ENCODE measurements at regions not wholly inside any gene's neighbourhood (a gene's known extent, or its start where the extent isn't known, plus 50 kb on each side); places are given as distances from the start of the nearest gene placed in this dataset.
"Not testable (repeated sequence)": the region's sequence is repeated elsewhere in the genome, so short reads cannot be mapped to it uniquely, and the experiment has no call there.

DNA sequence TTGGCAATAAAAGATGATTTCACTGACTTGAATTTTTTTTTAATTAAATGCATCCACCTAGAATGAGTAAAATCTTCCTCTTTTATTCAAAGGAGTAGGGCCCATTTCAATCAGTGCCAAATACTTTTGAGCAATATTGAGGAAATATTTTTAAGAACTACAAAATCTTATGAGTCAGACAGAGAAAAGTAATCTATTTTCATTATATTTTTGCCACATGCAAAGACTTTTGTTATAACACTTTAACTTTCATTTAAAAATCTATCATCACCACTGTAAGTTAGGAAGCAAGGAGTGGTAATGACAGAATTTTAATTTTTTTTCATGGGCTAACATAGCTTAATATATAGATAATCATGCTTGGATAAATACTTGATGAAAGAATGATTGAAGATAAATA is 345.2 kb upstream of the KITLG start:
- DNase-seq: no peak

DNA sequence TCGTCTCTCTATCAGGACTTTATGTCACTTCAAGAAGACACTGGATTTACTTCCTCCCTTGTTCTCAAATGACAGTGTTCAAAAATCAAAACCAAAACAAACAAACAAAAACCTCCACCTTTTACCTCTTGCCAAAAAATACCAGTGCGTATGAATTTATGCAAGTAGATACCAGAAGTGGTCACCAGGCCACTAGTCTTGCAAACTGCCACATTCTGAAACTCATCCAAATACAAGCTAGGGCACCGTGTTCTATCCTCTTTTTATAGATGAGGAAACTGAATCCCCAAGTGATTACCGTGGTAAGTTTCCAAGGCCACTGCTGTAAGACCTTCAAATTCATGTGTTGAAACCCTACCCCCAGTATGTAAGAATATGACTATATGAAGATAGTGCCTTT is 343.9 kb upstream of the KITLG start:
- DNase-seq: no peak

DNA sequence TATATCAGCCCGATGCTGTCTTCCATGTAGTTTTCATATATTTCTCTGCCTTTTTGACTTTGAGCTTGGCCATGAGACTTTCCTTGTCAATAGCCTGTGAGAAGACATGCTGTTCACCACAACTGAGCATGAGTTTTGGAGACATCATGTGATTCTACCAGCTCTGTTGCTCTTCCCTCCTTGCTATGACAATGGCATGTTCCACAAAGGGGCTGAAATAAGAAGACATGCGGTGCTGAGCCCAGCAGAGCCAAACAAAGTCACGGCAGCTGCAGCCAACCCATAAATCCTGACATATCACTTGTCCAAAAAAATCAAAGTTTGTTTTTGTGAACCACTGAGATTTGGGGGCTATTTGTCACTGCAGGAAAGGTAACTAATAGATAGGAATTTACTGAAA is 343.4 kb upstream of the KITLG start:
- DNase-seq: no peak

DNA sequence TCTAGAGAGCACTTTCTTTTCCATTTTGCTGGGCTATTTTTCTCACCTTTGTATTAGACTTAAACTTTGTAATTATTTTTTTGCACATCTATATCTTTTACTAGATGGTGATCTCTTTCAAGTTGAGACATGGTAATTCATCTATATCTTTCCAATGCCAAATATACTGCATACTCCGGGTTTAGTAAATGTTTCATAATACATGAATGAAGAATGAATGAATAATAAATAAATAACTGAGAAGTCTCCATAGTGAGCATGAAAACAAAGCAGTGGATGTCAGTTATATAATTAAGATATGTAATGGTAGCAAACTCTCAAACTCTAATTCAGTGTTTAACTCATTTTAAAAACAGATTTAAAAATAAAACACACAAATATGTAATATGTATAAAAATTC is 342.5 kb upstream of the KITLG start:
- no peak for DNase-seq

DNA sequence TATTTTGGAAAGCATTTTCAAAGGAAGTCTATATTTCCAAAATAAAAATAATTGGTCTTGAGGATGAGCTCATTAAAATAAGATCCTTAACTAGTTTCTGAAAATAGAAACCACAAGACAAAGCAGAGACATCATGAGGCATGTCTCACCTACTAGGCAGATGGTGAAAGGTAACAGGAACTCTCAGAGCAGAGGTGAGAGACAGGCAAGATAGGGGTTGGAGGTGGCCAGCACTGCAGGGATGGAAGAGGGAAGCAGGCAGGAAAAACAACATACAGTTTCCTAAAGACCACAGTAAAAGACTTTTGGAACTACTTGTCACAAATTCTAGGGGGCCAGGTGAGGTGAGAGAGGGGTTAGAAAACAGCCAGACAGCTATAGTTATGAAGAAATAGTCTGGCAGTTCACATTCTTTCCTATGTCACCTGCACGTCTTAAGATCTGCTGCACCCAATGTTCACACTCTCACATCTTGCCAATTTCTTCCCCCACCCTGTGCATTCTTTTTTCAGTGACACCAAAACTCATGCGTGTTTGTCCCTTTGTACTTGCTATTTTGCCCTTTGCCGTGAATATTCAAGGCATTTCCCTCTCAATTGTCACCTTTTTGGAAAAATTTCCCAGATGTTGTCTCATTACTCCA is 341.7 kb upstream of the KITLG start:
- no peak for DNase-seq

DNA sequence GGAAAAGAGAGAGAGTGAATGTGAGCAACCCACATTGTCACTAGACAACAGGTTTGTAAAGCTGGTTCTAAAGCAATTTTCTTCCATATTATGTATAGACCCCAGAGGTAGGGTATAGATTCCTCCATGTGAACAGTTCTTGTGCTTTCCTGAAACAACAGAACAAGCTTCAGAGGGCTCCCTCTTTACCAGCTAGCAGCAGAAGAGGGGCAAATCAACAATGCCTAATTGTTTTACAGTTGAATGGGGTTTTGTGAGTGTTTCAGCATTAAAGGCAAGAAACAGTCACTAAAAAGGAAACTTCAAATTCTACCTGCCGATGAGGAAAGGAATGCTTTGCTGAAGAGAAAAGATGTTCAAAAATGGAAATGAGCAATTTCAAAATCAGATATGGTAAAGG is 341.2 kb upstream of the KITLG start:
- DNase-seq: no peak

DNA sequence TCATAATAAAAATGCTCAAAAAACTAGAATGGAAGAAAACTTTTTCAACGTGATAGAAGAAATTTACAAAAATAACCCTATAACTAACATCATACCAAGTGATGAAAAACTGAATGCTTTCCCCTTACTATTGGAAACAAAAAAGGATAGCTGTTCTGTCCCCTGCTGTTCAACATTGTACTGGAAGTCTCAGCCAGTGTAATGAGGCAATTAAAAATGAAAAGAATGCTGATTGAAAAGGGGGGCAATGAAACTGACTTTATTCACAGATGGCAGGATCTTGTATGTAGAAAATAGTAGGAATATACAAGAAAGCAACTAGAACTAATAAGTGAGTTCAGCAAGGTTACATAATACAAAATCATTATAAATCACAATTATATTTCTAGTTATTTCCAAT is 337.9 kb upstream of the KITLG start:
- no peak for DNase-seq

DNA sequence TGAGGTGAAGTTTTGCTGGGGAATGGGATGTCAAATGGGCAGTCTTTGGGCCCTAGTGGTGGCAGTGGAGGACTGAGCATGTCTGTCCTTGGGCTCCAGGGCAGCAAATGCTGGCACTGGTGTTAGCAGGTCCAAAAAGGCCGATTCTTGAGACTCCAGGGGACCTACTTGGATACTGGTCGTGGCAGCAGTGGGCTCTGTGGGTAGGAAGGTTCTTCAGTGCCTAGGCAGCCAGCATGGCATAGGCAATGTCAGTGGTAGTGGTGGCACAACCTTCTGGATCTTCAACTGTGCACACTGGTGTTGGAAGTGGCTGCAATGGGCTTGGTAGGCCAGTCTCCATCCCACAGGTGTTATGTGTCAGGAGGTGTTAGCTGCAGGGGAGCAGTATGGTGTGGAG is 334.7 kb upstream of the KITLG start:
- DNase-seq: no peak

DNA sequence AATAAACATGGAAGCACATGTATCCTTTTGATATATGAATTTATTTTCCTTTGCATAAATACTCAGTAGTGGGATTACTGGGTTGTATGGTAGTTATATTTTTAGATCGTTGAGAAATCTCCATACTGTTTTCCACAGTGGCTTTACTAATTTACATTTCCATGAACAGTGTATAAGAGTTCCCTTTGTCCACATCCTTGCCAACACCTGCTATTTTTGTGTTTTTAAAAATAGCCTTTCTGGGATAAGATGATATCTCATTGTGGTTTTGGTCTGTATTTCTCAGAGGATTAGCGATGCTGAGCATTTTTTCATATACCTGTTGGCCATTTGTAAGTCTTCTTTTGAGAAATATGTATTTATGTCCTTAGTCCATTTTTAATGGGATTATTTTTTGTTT is 329.2 kb upstream of the KITLG start:
- no peak for DNase-seq

DNA sequence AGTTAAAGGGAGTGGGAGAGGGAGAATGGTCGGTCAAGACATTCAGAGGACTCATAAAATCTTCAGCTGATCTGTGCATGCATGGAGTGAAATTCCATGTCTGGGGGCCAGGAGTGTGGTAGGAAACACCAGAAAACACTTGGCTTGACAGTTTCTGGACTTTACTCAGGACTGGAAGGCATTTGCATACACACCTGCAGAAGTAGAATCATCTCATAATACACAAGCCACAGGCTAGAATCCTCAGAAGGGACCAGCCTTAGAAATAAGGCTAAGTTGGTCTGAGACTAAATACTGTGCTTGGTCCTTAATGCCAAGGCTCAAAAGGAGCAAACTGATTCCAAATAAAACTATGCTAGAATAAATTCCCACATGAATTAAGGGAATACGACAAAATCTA is 328.1 kb upstream of the KITLG start:
- DNase-seq: no peak

DNA sequence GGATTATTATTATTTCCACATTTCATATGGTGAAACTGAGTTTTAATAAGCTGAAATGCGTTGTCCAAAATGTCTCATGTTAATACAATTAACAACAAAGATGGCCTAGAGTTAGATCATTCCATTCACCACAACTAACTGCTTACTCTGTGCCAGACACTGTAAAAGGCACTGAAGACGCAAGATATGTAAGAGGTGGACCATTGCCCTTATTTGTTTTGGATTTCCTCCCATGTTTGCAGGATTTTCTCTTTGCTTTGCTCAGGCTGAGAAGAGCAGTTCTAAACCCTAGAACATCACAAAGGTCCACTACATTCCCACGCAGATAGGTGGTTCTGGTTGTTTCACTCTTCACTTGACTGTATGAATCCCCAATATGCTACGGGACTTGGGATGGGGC is 324.4 kb upstream of the KITLG start:
- DNase-seq: no peak

DNA sequence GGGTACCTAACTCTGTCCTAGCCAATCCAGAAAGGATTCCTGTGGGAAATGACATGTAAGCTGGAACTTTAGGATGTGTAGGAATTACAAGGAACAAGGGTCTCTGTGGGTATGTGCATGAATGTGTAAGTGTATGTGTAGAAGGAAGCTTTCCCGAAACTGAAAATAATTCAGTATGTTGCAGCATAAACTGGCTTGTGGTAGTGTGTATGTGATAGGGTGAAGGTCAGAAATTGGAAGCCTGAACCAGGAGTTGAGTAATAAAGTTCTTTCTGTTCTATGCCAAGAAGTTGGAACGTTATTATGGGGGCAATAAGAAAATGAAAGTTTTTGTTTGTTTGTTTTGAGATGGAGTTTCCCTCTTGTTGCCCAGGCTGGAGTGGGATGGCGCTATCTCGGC is 323.1 kb upstream of the KITLG start:
- DNase-seq: no peak

DNA sequence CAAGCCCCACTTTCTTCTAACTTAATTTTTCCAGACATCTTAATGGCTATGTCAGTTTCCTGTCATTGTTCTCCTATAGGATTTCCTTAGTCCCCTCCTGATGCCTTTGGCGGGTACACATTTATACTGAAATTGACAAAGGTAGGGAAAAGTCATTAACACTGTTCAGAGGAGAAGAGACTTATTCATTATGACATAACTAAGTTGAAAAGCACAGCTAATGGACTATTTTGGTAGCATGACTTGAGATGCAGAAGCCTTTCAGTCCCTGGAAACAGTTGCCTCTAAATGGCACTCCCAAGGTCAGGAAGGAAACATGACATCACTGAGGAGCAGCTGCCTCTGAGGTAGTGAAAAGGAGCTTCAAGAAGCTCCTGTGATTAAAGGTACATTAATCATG is 317.5 kb upstream of the KITLG start:
- no peak for DNase-seq

DNA sequence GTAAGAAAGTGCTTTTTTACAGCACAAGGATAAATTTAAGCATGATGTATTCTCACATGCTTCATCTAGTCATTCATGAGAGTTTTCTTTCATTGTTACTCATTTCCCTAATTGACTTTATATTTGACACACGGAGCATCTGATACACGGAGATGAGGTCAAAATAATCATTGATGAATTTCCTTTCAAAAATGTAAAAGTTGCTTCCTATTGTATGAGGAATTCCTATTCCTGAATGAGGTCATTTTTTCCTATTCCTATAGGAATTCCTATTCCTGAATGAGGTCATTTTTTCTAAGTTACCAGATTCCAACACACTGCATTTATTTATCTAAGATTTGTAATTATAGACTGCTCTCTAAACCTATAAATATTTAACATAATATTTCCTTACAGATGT is 316.7 kb upstream of the KITLG start:
- DNase-seq: no peak

DNA sequence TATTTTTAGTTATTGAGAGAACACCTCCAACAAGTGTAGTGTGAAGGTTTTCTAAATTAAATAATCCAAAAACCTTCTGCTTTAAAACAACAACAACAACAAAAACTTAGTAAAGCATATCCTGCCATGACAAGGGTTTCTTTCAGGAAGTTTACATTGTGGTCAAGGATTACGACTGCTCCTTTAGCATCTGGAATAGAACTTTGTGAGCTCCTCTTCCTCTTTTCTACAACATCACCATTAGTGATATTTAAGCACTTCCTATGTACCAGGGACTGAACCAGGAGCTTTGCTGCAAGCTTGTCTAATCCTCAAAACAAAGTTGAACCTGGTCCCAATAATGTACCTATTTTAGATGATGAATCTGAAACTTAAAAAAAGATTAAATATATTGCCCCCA is 315.4 kb upstream of the KITLG start:
- DNase-seq: no peak

DNA sequence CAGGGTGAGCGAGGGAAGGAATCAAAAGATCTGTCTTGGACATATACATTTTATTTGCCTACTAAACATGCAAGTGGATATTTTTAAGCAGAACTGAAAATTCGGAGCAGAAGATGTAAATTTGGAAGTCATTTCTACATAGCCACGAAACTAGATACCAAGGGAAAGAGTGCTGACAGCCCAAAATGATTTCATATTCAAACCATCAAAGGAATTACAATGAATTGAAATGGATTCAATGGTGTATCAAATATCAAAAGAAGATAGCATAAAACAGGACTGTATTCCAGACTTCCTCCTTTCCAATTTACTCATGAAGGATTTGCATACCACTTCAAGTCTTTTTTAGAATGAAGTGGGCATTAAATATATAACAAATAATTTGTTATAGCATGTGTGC is 313.5 kb upstream of the KITLG start:
- no peak for DNase-seq

DNA sequence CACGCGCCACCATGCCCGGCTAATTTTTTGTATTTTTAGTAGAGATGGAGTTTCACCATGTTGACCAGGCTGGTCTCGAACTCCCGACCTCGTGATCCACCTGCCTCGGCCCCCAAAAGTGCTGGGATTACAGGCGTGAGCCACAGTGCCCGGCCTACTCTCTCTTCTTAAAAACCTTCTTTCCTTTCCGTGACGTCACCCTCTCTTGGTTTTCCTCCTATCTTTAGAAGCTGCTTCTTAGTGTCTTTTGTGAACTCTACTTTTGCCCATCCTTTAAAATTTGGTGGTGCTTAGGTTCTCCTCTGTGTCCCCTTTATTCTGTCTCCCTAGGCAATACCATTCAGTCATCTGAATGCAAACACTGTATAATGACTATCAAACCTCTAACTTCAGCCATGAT is 311.2 kb upstream of the KITLG start:
- DNase-seq: not testable (repeated sequence)

DNA sequence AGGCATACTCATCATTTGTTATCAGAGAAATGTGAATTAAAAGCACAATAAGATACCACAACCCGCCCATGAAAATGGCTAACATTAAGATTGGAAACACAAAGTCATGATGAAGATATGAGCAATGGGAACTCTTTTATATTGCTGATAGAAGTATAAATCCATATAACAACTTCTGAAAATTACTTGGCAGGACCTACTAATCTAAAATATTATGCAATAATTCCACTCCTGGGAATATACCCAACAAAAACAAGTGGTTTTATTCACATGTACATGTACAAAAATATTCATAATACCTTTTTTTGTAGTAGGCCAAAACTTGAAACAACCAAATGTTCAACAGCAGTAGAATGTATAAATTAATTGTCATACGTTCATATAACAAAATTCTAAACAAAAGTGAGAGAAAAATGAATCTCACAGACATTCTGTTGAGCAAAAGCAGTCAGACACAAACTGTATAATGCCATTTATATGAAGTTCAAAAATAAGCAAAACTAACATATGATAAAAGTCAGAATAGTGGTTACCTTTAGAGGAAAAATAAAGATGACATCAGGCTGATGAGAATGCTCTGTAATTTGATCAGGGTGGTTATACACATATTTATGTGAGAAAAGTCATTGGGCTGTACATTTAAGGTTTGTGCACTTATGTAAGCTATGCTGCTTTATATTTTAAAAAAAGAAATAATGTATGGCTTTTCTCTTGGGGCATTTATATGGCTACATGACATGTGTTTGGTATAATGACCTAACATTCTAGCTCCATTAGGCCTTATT is 309.2 kb upstream of the KITLG start:
- no peak for DNase-seq

DNA sequence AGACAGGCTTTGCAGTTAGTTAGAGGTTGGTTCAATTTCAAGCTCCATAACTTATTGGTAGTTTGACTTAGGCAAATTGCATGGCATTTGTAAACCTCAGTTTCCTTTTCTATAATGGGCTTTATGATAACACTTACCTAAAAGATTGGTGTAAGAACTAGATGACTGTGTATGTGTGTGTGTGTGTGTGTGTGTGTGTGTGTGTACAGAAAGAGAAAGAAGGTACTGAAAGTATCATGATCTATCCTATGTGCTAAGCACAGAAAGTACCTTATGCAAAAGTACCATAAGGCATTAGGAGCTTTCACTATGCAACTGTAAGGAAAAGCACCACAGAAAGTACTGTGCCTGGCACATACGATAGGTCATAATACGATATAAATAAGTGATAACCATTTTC is 304.3 kb upstream of the KITLG start:
- no peak for DNase-seq

DNA sequence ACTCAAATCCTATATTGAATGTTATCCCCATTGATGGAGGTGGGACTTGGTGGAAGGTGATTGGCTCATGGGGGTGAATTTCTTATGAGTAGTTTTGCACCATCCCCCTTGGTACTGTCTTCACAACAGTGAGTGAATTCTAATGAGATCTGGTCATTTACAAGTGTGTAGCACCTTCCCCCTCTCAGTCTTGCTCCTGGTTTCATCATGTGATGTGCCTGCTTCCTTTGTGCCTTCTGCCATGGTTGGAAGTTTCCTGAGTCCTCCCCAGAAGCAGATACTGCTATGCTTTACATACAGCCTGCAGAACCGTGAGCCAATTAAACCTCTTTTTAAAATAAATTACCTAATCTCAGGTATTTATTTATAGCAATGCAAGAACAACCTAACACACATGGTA is 302.4 kb upstream of the KITLG start:
- no peak for DNase-seq

DNA sequence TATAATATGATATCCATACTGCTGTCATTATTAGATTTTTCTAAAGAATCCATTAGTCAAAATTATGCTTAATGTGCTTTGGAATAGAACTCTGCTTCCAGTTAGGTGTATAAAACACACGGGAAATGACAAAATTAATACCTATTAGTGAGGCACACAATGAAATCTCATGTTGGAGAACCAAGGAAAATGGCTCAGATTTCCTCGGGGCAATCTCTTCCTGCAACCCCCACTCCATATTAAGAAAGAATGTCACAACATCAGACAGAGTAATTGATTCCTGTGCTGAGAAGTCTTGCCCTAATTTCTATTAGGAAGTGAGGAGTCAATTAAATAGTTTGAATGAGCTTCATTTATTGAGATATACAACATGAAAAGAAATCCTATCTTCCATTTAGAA is 299.8 kb upstream of the KITLG start:
- no peak for DNase-seq

DNA sequence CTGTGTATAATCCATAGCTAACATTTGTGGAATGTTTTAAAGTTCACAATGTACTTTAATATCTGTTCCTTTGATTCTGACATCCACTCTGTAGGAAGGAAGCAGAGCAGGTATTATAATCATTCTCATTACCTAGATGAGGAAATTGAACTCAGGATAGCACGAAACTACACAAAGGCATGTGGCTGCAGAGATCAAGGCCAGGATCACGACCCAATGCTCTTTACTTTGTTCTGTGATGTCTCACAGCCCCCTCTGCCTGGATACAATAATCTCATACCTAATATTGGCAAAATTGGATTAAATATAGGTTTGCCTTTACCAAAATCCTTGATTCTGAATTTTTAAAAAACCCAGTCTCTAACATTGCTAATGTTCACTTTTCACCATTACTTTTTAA is 298.0 kb upstream of the KITLG start:
- DNase-seq: no peak

DNA sequence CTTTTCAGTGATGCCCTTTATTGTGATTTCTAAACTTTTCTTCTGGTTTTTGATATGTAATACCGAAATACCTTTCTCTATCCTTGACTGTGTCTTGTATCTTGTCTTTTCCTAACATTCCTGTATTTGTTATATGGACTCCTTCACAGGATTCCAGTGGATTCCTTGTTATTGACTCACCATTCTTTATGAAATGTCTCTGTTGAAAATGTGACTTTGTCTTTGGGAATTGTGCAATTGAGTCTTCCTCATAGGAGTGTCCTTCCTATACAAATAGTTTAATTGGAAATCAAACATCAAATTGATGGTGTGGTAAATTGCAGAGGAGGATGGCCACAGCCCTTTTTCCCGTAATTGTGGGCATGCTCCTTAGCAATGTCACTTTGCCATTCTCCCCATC is 296.6 kb upstream of the KITLG start:
- no peak for DNase-seq

DNA sequence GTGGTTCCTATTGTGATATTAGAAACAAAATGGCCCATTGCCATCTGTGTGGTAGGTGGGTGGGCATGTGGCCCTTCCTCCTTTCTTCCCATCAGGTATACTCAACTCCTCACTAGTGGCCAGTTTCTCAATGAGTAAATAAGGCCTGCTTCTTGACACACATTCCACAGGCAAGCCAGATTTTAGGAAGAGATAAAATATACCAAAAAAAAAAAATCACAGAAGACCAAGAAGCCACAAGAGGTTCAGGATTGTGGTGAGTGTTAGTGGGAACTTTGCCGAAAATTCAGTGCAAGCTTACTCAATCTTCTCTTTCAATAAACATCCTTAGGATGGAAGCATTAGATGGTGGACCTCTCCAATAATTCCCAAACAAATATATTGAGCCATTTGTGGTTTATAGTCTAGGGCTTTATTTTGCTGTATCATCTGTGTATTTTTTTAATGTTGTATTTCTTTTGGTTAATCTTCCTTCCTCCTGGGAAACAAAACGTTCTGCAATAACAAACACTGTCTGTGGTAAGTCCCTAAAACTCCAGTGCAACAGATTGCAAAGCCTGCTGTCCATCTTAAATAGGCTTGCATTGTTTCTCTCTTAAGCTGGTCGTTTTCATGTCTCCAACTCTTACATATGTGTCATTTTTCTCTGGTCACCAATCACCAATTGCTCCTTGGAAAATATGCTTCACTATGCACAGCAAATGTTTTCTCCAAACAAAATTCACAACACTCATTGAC is 289.9 kb upstream of the KITLG start:
- no peak for DNase-seq

Data from activated CD8-positive, alpha-beta memory T cell treated with anti-CD3 and anti-CD28 coated beads, Interleukin-2, amount 50 U/mL, for 4 hours (primary cell).